Activated CD4-positive, alpha-beta T cell treated with anti-CD3 and anti-CD28 coated beads, Interleukin-2, amount 10 ng/mL, durations not matched to agents 7 days and 5 days (primary cell): ENCODE measurements at regions not wholly inside any gene's neighbourhood (a gene's known extent, or its start where the extent isn't known, plus 50 kb on each side); places are given as distances from the start of the nearest gene placed in this dataset.

Experiments used
- CTCF ChIA-PET: fragments of 350-600 bp; sonication (Branson Sonifier 250); formaldehyde crosslinking; loops from one replicate; lab custom pipeline; 2021; ENCODE audit warnings: antibody characterized with exemption; lab: Charles Lee
- POLR2A ChIA-PET: fragments of 350-600 bp; sonication (Branson Sonifier 250); formaldehyde crosslinking; loops from one replicate; lab custom pipeline; 2021; ENCODE audit warnings: antibody characterized with exemption; lab: Charles Lee
- DNase-seq: peaks from one replicate; pipeline ENCODE4 v3.0.0-alpha.2; 2020
- H3K27ac Mint-ChIP-seq: one replicate; pipeline ENCODE4 v1.8.0; 2021; ENCODE audit warnings: mild to moderate bottlenecking, moderate library complexity, mixed read lengths
- H3K27me3 Mint-ChIP-seq: one replicate; pipeline ENCODE4 v1.8.0; 2021; ENCODE audit warnings: mixed read lengths
- H3K36me3 Mint-ChIP-seq: one replicate; pipeline ENCODE4 v1.8.0; 2021; ENCODE audit warnings: low read depth, mixed read lengths
- H3K4me1 Mint-ChIP-seq: one replicate; pipeline ENCODE4 v1.8.0; 2021; ENCODE audit warnings: mixed read lengths
- H3K4me3 Mint-ChIP-seq: one replicate; pipeline ENCODE4 v1.8.0; 2021; ENCODE audit warnings: mild to moderate bottlenecking, moderate library complexity, mixed read lengths
- H3K9me3 Mint-ChIP-seq: one replicate; pipeline ENCODE4 v1.8.0; 2021; ENCODE audit warnings: mixed read lengths

- Mint-ChIP-seq H3K27me3 (no peaks in the 10 kb centered on the region), H3K4me3 (no peak overlapping the region), H3K27ac (no peak overlapping the region), H3K9me3 (no peaks in the 10 kb centered on the region), H3K36me3 (no peaks in the 10 kb centered on the region), H3K4me1 (no peaks in the 10 kb centered on the region)
- no peak for DNase-seq
- POLR2A ChIA-PET, result no interaction called here
- CTCF ChIA-PET, result interaction anchor here (0.6 kb wide), 1 partner anchor 20 kb away, joined by 6 read pairs; no protein-coding TSS in a partner anchor
Observed at GRCh38 chr4:137274404-137274803, 257.9 kb downstream of the PCDH18 start.

- Mint-ChIP-seq H3K27me3 (no peaks in the 10 kb centered on the region), H3K4me3 (no peak overlapping the region), H3K9me3 (no peaks in the 10 kb centered on the region), H3K27ac (no peak overlapping the region), H3K4me1 (no peaks in the 10 kb centered on the region), H3K36me3 (no peaks in the 10 kb centered on the region)
- ChIA-PET POLR2A (no interaction called here), CTCF (no interaction called here)
- no peak for DNase-seq
Observed at GRCh38 chr4:137267024-137267423, 265.3 kb downstream of the PCDH18 start.

DNA sequence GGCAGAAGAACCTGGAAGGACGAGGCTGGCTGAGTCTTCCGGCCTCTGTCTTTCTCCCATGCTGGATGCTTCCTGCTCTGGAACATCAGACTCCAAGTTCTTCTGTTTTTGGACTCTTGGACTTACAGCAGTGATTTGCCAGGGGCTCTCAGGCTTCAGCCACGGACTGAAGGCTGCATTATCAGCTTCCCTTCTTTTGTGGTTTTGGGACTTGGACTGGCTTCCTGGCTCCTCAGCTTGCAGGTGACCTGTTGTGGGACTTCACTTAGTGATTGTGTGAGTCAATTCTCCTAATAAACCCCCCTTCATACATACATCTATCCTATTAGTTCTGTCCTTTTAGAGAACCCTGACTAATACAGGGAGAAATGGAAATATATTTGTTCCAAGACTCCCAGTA, 265.8 kb downstream of the PCDH18 start:
- H3K9me3 Mint-ChIP-seq, result no peaks in the 10 kb centered on the region
- ChIA-PET CTCF (no interaction called here), POLR2A (no interaction called here)
- H3K4me3 Mint-ChIP-seq, result no peak overlapping the region
- no peak overlapping the region for H3K27ac Mint-ChIP-seq
- no peaks in the 10 kb centered on the region for H3K36me3 Mint-ChIP-seq
- no peaks in the 10 kb centered on the region for H3K4me1 Mint-ChIP-seq
- no peaks in the 10 kb centered on the region for H3K27me3 Mint-ChIP-seq
- DNase-seq, result no peak

- DNase-seq, result no peak
- no peaks in the 10 kb centered on the region for H3K4me1 Mint-ChIP-seq
- no peaks in the 10 kb centered on the region for H3K36me3 Mint-ChIP-seq
- no peaks in the 10 kb centered on the region for H3K9me3 Mint-ChIP-seq
- H3K27ac Mint-ChIP-seq, result no peak overlapping the region
- H3K4me3 Mint-ChIP-seq, result no peak overlapping the region
- POLR2A ChIA-PET, result no interaction called here
- CTCF ChIA-PET, result no interaction called here
- H3K27me3 Mint-ChIP-seq, result no peaks in the 10 kb centered on the region
Observed at GRCh38 chr4:137263206-137263605, 269.1 kb downstream of the PCDH18 start.

DNA sequence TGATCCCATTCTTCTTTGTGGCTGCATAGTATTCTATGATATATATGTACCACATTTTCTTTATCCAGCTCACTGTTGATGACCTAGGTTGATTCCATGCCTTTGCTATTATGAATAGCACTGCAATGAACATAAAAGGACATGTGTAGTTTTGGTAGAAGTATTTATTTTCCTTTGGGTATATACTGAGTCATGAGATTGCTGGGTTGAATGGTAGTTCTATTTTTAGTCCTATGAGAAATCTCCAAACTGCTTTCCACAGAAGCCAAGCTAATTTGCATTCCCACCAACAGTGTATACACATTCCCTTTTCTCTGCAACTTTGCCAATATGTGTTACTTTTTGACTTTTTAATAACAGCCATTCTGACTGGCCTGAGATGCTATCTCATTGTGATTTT, 278.3 kb downstream of the PCDH18 start:
- POLR2A ChIA-PET, result no interaction called here
- DNase-seq, result no peak
- no peak overlapping the region for H3K27ac Mint-ChIP-seq
- no peaks in the 10 kb centered on the region for H3K36me3 Mint-ChIP-seq
- no peak overlapping the region for H3K4me3 Mint-ChIP-seq
- H3K9me3 Mint-ChIP-seq, result no peaks in the 10 kb centered on the region
- CTCF ChIA-PET, result no interaction called here
- H3K4me1 Mint-ChIP-seq, result no peaks in the 10 kb centered on the region
- no peaks in the 10 kb centered on the region for H3K27me3 Mint-ChIP-seq

GRCh38 chr4:137249112-137249511, 283.2 kb downstream of the PCDH18 start:
- CTCF ChIA-PET, result interaction anchor here (0.5 kb wide), 1 partner anchor 47 kb away, joined by 3 read pairs; no protein-coding TSS in a partner anchor
- no peaks in the 10 kb centered on the region for H3K4me1 Mint-ChIP-seq
- no peak overlapping the region for H3K4me3 Mint-ChIP-seq
- DNase-seq, result no peak
- POLR2A ChIA-PET, result no interaction called here
- H3K27me3 Mint-ChIP-seq, result no peaks in the 10 kb centered on the region
- no peak overlapping the region for H3K27ac Mint-ChIP-seq
- H3K36me3 Mint-ChIP-seq, result no peaks in the 10 kb centered on the region
- H3K9me3 Mint-ChIP-seq, result no peaks in the 10 kb centered on the region

DNA sequence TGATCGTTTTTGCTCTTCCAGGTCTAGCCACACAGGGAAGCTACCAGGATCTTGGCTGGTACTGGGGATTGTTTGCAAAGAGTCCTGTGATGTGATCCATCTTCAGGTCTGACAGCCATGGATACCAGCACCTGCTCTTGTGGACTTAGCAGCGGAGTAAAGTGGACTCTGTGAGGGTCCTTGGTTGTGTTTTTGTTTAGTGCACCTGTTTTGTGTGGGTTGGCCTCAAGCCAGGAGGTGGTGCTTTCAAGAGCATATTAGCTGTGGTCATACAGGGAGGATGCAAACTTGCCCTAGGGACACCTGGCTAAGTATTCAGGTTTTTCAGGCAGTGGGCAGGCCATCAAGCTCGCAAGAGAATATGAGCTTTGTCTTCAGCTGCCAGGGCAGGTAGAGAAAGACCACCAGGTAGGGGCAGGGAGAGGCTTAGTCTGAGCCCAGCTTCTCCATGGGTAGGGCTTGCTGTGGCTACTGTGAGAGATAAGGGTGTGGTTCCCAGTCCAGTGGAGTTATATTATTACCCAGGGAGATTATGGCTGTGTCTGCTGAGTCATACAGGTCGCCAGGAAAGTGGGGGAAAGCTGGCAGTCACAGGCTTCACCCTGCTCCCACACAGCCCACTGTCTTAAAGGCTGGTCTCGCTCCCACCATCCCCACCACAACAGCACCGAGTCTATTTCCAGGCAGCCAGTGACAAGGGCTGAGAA, 293.7 kb downstream of the PCDH18 start:
- no peaks in the 10 kb centered on the region for H3K4me1 Mint-ChIP-seq
- CTCF ChIA-PET, result no interaction called here

GRCh38 chr4:137226900-137227299, 305.4 kb downstream of the PCDH18 start:
- Mint-ChIP-seq H3K4me3 (no peak overlapping the region), H3K27ac (no peak overlapping the region), H3K36me3 (no peaks in the 10 kb centered on the region), H3K4me1 (no peaks in the 10 kb centered on the region), H3K27me3 (no peaks in the 10 kb centered on the region), H3K9me3 (peaks cover 1% of the 10 kb centered on the region)
- DNase-seq, result no peak
- ChIA-PET CTCF (no interaction called here), POLR2A (no interaction called here)

More for the DNA sequence above, 293.7 kb downstream of the PCDH18 start:
- POLR2A ChIA-PET, result no interaction called here
- no peaks in the 10 kb centered on the region for H3K36me3 Mint-ChIP-seq
- no peaks in the 10 kb centered on the region for H3K27me3 Mint-ChIP-seq
- H3K27ac Mint-ChIP-seq, result no peak overlapping the region
- DNase-seq, result no peak
- H3K9me3 Mint-ChIP-seq, result peaks cover 3% of the 10 kb centered on the region
- H3K4me3 Mint-ChIP-seq, result no peak overlapping the region

- CTCF ChIA-PET, result no interaction called here
- Mint-ChIP-seq H3K27ac (no peak overlapping the region), H3K4me1 (no peaks in the 10 kb centered on the region), H3K27me3 (no peaks in the 10 kb centered on the region), H3K4me3 (no peak overlapping the region), H3K36me3 (no peaks in the 10 kb centered on the region), H3K9me3 (peaks cover 3% of the 10 kb centered on the region)
- POLR2A ChIA-PET, result no interaction called here
- no peak for DNase-seq
Observed at GRCh38 chr4:137226221-137226620, 306.1 kb downstream of the PCDH18 start.

GRCh38 chr4:137213372-137214173, 318.7 kb downstream of the PCDH18 start:
- no peaks in the 10 kb centered on the region for H3K27me3 Mint-ChIP-seq
- no peaks in the 10 kb centered on the region for H3K36me3 Mint-ChIP-seq
- no peaks in the 10 kb centered on the region for H3K4me1 Mint-ChIP-seq
- H3K9me3 Mint-ChIP-seq, result no peaks in the 10 kb centered on the region
- ChIA-PET CTCF (no interaction called here), POLR2A (no interaction called here)
- no peak overlapping the region for H3K27ac Mint-ChIP-seq
- no peak overlapping the region for H3K4me3 Mint-ChIP-seq
- DNase-seq, result no peak

- CTCF ChIA-PET, result no interaction called here
- POLR2A ChIA-PET, result no interaction called here
- Mint-ChIP-seq H3K36me3 (no peaks in the 10 kb centered on the region), H3K27me3 (no peaks in the 10 kb centered on the region), H3K4me3 (no peak overlapping the region), H3K9me3 (no peaks in the 10 kb centered on the region), H3K4me1 (no peaks in the 10 kb centered on the region), H3K27ac (no peak overlapping the region)
- DNase-seq, result no peak
Observed at GRCh38 chr4:137212601-137213000, 319.7 kb downstream of the PCDH18 start.

DNA sequence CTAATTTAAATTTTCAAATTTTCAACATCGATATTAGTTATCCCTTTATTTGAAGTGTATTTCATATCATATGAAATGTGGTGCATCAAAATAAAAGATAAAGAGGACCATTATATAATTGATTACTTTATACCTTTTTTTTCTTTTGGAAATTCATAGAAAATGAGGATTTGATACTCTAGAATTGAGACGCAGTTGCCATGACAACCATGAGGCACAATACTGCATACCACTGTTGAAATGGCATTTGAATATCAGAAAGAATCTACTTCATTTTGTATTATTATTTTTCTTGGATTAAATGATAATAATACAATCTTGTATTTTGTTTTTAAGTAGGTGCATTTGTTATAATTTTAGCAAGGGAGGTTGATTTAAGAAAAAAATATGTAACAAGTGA, 323.1 kb downstream of the PCDH18 start:
- POLR2A ChIA-PET, result no interaction called here
- H3K27ac Mint-ChIP-seq, result no peak overlapping the region

DNA sequence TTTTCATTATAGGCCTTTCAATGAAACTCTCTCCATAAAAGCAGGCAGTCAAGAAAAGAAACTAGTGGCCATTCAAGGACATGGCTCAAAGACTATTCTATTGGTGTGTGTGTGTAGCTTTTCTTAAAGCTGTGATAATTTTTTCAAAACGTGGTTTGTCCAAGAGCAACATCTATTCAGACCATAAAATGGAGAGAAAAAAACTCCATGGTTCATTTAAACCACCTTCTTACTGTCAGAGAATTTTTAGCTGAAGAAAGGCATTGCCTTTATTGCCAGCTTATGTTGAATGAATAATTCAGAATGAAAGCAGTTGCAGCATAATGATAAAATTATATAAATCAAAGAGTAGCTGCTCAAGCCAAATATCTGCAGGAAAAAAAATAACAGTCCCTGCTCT, 325.5 kb downstream of the PCDH18 start:
- Mint-ChIP-seq H3K27me3 (no peaks in the 10 kb centered on the region), H3K27ac (no peak overlapping the region), H3K9me3 (no peaks in the 10 kb centered on the region), H3K4me3 (no peak overlapping the region), H3K4me1 (no peaks in the 10 kb centered on the region), H3K36me3 (no peaks in the 10 kb centered on the region)
- ChIA-PET POLR2A (no interaction called here), CTCF (no interaction called here)
- no peak for DNase-seq

More for the DNA sequence above, 323.1 kb downstream of the PCDH18 start:
- H3K9me3 Mint-ChIP-seq, result no peaks in the 10 kb centered on the region
- no peaks in the 10 kb centered on the region for H3K27me3 Mint-ChIP-seq
- no peak overlapping the region for H3K4me3 Mint-ChIP-seq
- CTCF ChIA-PET, result no interaction called here
- no peak for DNase-seq
- no peaks in the 10 kb centered on the region for H3K36me3 Mint-ChIP-seq
- no peaks in the 10 kb centered on the region for H3K4me1 Mint-ChIP-seq
